Neuronal stem cell (in vitro differentiated cells): ENCODE measurements at regions not wholly inside any gene's neighbourhood (a gene's known extent, or its start where the extent isn't known, plus 50 kb on each side); places are given as distances from the start of the nearest gene placed in this dataset.
A peak's percentile ranks its signal among the peaks of the same experiment; 100 is the strongest.

Source experiments
- DNase-seq: peaks from one replicate; pipeline ENCODE4 v3.0.0-alpha.2; 2013; ENCODE audit warnings: low spot score
- H2AFZ ChIP-seq: one replicate; pipeline ENCODE4 v1.6.1; 2013; ENCODE audit warnings: mild to moderate bottlenecking, low read length, inconsistent platforms
- H2AK5ac ChIP-seq: 2 replicates; pipeline ENCODE4 v1.6.1; 2013; ENCODE audit warnings: low read depth, mild to moderate bottlenecking, inconsistent platforms, low read length, moderate library complexity, mixed read lengths
- H2BK120ac ChIP-seq: 2 replicates; pipeline ENCODE4 v1.6.1; 2013; ENCODE audit warnings: low read depth, mild to moderate bottlenecking, inconsistent platforms, low read length, moderate library complexity, mixed read lengths
- H2BK12ac ChIP-seq: one replicate; pipeline ENCODE4 v1.6.1; 2013; ENCODE audit warnings: low read length, inconsistent platforms
- H2BK15ac ChIP-seq: 2 replicates; pipeline ENCODE4 v1.6.1; 2013; ENCODE audit warnings: mild to moderate bottlenecking, low read length, inconsistent platforms, mixed read lengths
- H2BK5ac ChIP-seq: one replicate; pipeline ENCODE4 v1.6.1; 2013; ENCODE audit warnings: inconsistent platforms, mild to moderate bottlenecking, low read length, moderate library complexity
- H3K14ac ChIP-seq: one replicate; pipeline ENCODE4 v1.6.1; 2013; ENCODE audit warnings: low read length, inconsistent platforms
- H3K18ac ChIP-seq: 2 replicates; pipeline ENCODE4 v1.6.1; 2013; ENCODE audit warnings: low read length, inconsistent platforms
- H3K23ac ChIP-seq: 2 replicates; pipeline ENCODE4 v1.6.1; 2013; ENCODE audit warnings: low read depth, mild to moderate bottlenecking, mixed read lengths, low read length, inconsistent platforms; ENCODE audit not compliant: poor library complexity
- H3K27ac ChIP-seq: replicated peaks from 3 replicates; pipeline ENCODE4 v1.5.1; 2013; ENCODE audit warnings: low read length, inconsistent platforms
- H3K27me3 ChIP-seq, 3 experiments: 2 replicates each; pipeline ENCODE4 v1.6.1; 2013; ENCODE audit warnings: low read length in 3 of 3, mild to moderate bottlenecking in 2 of 3, inconsistent platforms in 1 of 3, low read depth in 1 of 3, mixed read lengths in 1 of 3, moderate library complexity in 1 of 3; ENCODE audit not compliant: control insufficient read depth in 3 of 3, insufficient read depth in 3 of 3
- H3K36me3 ChIP-seq, 2 donors: replicated peaks in 1 of 2; 2 replicates each; pipeline ENCODE4 v1.6.1; 2013; ENCODE audit warnings: low read length in 2 of 2; ENCODE audit not compliant: control insufficient read depth in 2 of 2, insufficient read depth in 2 of 2
- H3K4ac ChIP-seq: 2 replicates; pipeline ENCODE4 v1.6.1; 2013; ENCODE audit warnings: inconsistent platforms, mild to moderate bottlenecking, low read length, moderate library complexity
- H3K4me1 ChIP-seq, 2 donors: 1 replicate in 1 of 2; 2 replicates in 1 of 2; pipeline ENCODE4 v1.6.1; 2013; ENCODE audit warnings: low read length in 2 of 2, low read depth in 1 of 2; ENCODE audit not compliant: control insufficient read depth in 2 of 2, insufficient read depth in 1 of 2
- H3K4me2 ChIP-seq: one replicate; pipeline ENCODE4 v1.6.1; 2013; ENCODE audit warnings: mild to moderate bottlenecking, low read length, inconsistent platforms; ENCODE audit not compliant: insufficient read depth, poor library complexity, severe bottlenecking
- H3K4me3 ChIP-seq, 2 donors: 2 replicates each; pipeline ENCODE4 v1.5.1; 2013; ENCODE audit warnings: low read length in 2 of 2, mild to moderate bottlenecking in 2 of 2, inconsistent platforms in 1 of 2, moderate library complexity in 1 of 2
- H3K79me1 ChIP-seq: one replicate; pipeline ENCODE4 v1.6.1; 2013; ENCODE audit warnings: low read depth, mild to moderate bottlenecking, inconsistent platforms, low read length, moderate library complexity
- H3K9ac ChIP-seq: one replicate; pipeline ENCODE4 v1.6.1; 2013; ENCODE audit warnings: mild to moderate bottlenecking, low read depth, low read length, inconsistent platforms; ENCODE audit not compliant: poor library complexity
- H3K9me3 ChIP-seq, 2 donors: replicated peaks in 1 of 2; 2 replicates each; pipeline versions ENCODE3 to v1.6.1; 2013; ENCODE audit warnings: low read length in 2 of 2, mild to moderate bottlenecking in 2 of 2, inconsistent platforms in 1 of 2, low read depth in 1 of 2, mixed read lengths in 1 of 2, moderate library complexity in 1 of 2; ENCODE audit not compliant: control insufficient read depth in 2 of 2, insufficient read depth in 1 of 2
- H4K8ac ChIP-seq: one replicate; pipeline ENCODE4 v1.6.1; 2013; ENCODE audit warnings: low read depth, mild to moderate bottlenecking, inconsistent platforms, low read length, moderate library complexity
- H4K91ac ChIP-seq: one replicate; pipeline ENCODE4 v1.6.1; 2013; ENCODE audit warnings: low read length, low read depth, mild to moderate bottlenecking, inconsistent platforms; ENCODE audit not compliant: poor library complexity
- WGBS, 2 donors: extraction: QIAGEN DNeasy Blood & Tissue Kit; methylation state at CpG; one replicate each; pipeline ENCODE4 v1.1.7; 2013; ENCODE audit warnings: missing lambda C conversion rate in 2 of 2, mixed read lengths in 1 of 2; ENCODE audit not compliant: insufficient read length in 2 of 2, insufficient replicate concordance in 1 of 2; ENCODE audit errors: extremely low coverage in 2 of 2; 5-methylcytosine and 5-hydroxymethylcytosine counted together

- no peaks in the 10 kb centered on the region for H3K4me1 ChIP-seq
- no peak overlapping the region for H2BK12ac ChIP-seq
- H3K4me3 ChIP-seq = no peak overlapping the region
- no peak overlapping the region for H3K18ac ChIP-seq
- H2BK5ac ChIP-seq = no peak overlapping the region
- H3K4ac ChIP-seq = no peak overlapping the region
- H3K4me2 ChIP-seq = no peak overlapping the region
- DNase-seq = peak; percentile 5
- no peaks in the 10 kb centered on the region for H3K79me1 ChIP-seq
- H2AFZ ChIP-seq = no peak overlapping the region
- H3K14ac ChIP-seq = no peak overlapping the region
- no peaks in the 10 kb centered on the region for H3K27me3 ChIP-seq
- no peak overlapping the region for H2AK5ac ChIP-seq
- H4K91ac ChIP-seq = no peak overlapping the region
- H2BK15ac ChIP-seq = no peak overlapping the region
- no peak overlapping the region for H4K8ac ChIP-seq
- no peaks in the 10 kb centered on the region for H3K36me3 ChIP-seq
- H3K9me3 ChIP-seq = no peaks in the 10 kb centered on the region
- no peak overlapping the region for H3K27ac ChIP-seq
- no CpG with 5 or more reads among the region's 4 CpGs for WGBS, 2 donors
- no peak overlapping the region for H3K23ac ChIP-seq
- H3K9ac ChIP-seq = no peak overlapping the region
- H2BK120ac ChIP-seq = no peak overlapping the region
Observed at GRCh38 chr5:114018186-114018585, 343.7 kb upstream of the KCNN2 start.

- Histone ChIP-seq H3K9ac (no peak overlapping the region), H3K27ac (no peak overlapping the region), H3K4me3 (no peak overlapping the region), H3K4me2 (no peak overlapping the region), H2BK120ac (no peak overlapping the region), H3K14ac (no peak overlapping the region), H3K4me1 (no peaks in the 10 kb centered on the region), H2BK5ac (no peak overlapping the region), H3K79me1 (no peaks in the 10 kb centered on the region), H3K36me3 (no peaks in the 10 kb centered on the region), H4K91ac (no peak overlapping the region), H2AK5ac (no peak overlapping the region), H2BK12ac (no peak overlapping the region), H3K23ac (no peak overlapping the region), H3K9me3 (no peaks in the 10 kb centered on the region), H4K8ac (no peak overlapping the region), H2AFZ (no peak overlapping the region), H3K18ac (no peak overlapping the region), H3K27me3 (no peaks in the 10 kb centered on the region), H2BK15ac (no peak overlapping the region), H3K4ac (no peak overlapping the region)
- WGBS, 2 donors = no CpG with 5 or more reads among the region's 2 CpGs
- no peak for DNase-seq
Observed at GRCh38 chr5:114038756-114039155, 323.1 kb upstream of the KCNN2 start.

- no CpG with 5 or more reads among the region's 2 CpGs for WGBS, 2 donors
- Histone ChIP-seq H3K23ac (no peak overlapping the region), H3K4ac (no peak overlapping the region), H3K4me1 (peaks cover 4 to 8% of the 10 kb centered on the region in 2 donors), H2BK15ac (no peak overlapping the region), H2AK5ac (no peak overlapping the region), H2BK120ac (no peak overlapping the region), H3K79me1 (no peaks in the 10 kb centered on the region), H3K4me3 (no peak overlapping the region), H3K27ac (no peak overlapping the region), H3K9me3 (no peaks in the 10 kb centered on the region), H3K14ac (no peak overlapping the region), H4K8ac (no peak overlapping the region), H2BK5ac (no peak overlapping the region), H3K18ac (no peak overlapping the region), H3K9ac (no peak overlapping the region), H2BK12ac (no peak overlapping the region), H3K36me3 (no peaks in the 10 kb centered on the region), H3K4me2 (no peak overlapping the region), H4K91ac (no peak overlapping the region), H2AFZ (no peak overlapping the region), H3K27me3 (peaks cover 0 to 18% (median 0%) of the 10 kb centered on the region in 3 experiments)
- DNase-seq = no peak
Observed at GRCh38 chr5:114050087-114050486, 311.8 kb upstream of the KCNN2 start.

GRCh38 chr5:114053372-114053771 lies 308.5 kb upstream of the KCNN2 start:
- WGBS, 2 donors = no CpG with 5 or more reads among the region's 4 CpGs

More at GRCh38 chr5:114053372-114053771, 308.5 kb upstream of the KCNN2 start:
- Histone ChIP-seq H3K4me2 (no peak overlapping the region), H3K4me3 (no peak overlapping the region), H3K4ac (no peak overlapping the region), H2BK120ac (no peak overlapping the region), H2BK12ac (no peak overlapping the region), H4K8ac (no peak overlapping the region), H3K36me3 (no peaks in the 10 kb centered on the region), H2BK15ac (no peak overlapping the region), H3K27ac (no peak overlapping the region), H3K23ac (no peak overlapping the region), H3K9me3 (no peaks in the 10 kb centered on the region), H3K79me1 (no peaks in the 10 kb centered on the region), H3K9ac (no peak overlapping the region), H3K14ac (no peak overlapping the region), H3K18ac (no peak overlapping the region), H3K4me1 (peaks cover 5 to 10% of the 10 kb centered on the region in 2 donors), H3K27me3 (peaks cover 0 to 47% (median 10%) of the 10 kb centered on the region in 3 experiments), H2BK5ac (no peak overlapping the region), H4K91ac (no peak overlapping the region), H2AK5ac (no peak overlapping the region), H2AFZ (no peak overlapping the region)
- no peak for DNase-seq
